ENCODE measurements at regions not wholly inside any gene's neighbourhood (a gene's known extent, or its start where the extent isn't known, plus 50 kb on each side); places are given as distances from the start of the nearest gene placed in this dataset.

DNA sequence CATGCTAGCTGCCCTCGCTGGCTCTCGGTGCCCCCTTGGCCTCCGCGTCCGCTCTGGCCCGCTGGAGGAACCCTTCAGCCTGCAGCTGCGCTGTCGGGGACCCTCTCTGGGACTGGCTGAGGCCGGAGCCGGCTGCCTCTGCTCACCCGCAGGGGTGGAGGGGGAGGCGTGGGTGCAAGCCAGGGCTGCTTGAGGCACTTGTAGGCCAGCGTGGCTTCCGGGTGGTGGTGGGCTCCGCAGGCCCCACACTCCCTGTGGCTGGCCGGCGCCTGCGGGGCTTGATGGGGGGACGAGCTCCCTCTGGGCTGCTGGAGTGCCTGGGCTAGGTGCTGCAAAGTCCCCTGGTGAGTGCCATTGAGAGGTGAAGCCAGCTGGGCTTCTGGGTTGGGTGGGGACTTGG, 429.6 kb downstream of the LRRC70 start:
- Histone ChIP-seq H3K79me2 (ENCODE audit: control insufficient read depth, insufficient read depth, low read length) (no peaks in the 10 kb centered on the region), H4K20me1 (replicated peaks; ENCODE audit: control insufficient read depth, insufficient read depth, low read length) (no peaks in the 10 kb centered on the region), H3K9me1 (ENCODE audit: control insufficient read depth, insufficient read depth, low read length) (no peaks in the 10 kb centered on the region), H3K9me3 (replicated peaks; ENCODE audit: control insufficient read depth, insufficient read depth, low read depth, low read length) (no peaks in the 10 kb centered on the region; the same call in 1 of the 2 replicates), H3K4me3 (no peak overlapping the region), H3K4me2 (ENCODE audit: insufficient read depth, low read length) (no peak overlapping the region), H3K27ac (ENCODE audit: extremely low read depth, low read depth, low read length) (no peak overlapping the region), H3K36me3 (ENCODE audit: control insufficient read depth, insufficient read depth, low read length) (no peaks in the 10 kb centered on the region), H3K27me3 (ENCODE audit: control insufficient read depth in 2 of 2, insufficient read depth in 2 of 2, low read length in 2 of 2) (no peaks in the 10 kb centered on the region), H3K4me1 (replicated peaks in 1 of 2; ENCODE audit: control insufficient read depth in 2 of 2, insufficient read depth in 2 of 2, low read length in 2 of 2) (no peaks in the 10 kb centered on the region), H3K9ac (ENCODE audit: insufficient read depth in 1 of 2, low read depth in 2 of 2, low read length in 2 of 2) (no peak overlapping the region), H2AFZ (ENCODE audit: low read depth, low read length) (no peak overlapping the region)
- intact Hi-C loops (cut with micrococcal nuclease) = no loop called here
- no peak for ATAC-seq
- ChIA-PET CTCF (ENCODE audit: low intra/inter-chr PET ratio) (no interaction called here), POLR2A (no interaction called here)
- in situ Hi-C loops (cut with MboI) = no loop called here
- WGBS (ENCODE audit: insufficient coverage, low coverage, missing lambda C conversion rate) = 5% methylated on average over 19 of the region's 19 CpGs
- no peak for FAIRE-seq
- no TSS peak for BruUV-seq (replicated peaks)
- no peak for DNase-seq (ENCODE audit: extremely low read depth in 1 of 4, low spot score in 3 of 4)
- TF ChIP-seq NR2F6 (CRISPR knock-in tag; IDR thresholded peaks at IDR 0.05) (no peak), REST (IDR thresholded peaks at IDR 0.05; ENCODE audit: borderline replicate concordance) (no peak), REST (CRISPR knock-in tag; IDR thresholded peaks at IDR 0.05; ENCODE audit: low read depth) (no peak), HMGN3 (IDR thresholded peaks at IDR 0.05; ENCODE audit: borderline replicate concordance, extremely low read depth, insufficient read length, low read depth, low read length) (no peak), ZBTB26 (CRISPR knock-in tag; IDR thresholded peaks at IDR 0.05) (no peak), JUN (IDR thresholded peaks at IDR 0.05; ENCODE audit: borderline replicate concordance, low read depth, low read length) (no peak), JUN (CRISPR knock-in tag; IDR thresholded peaks at IDR 0.05; ENCODE audit: borderline replicate concordance) (no peak), HSF4 (CRISPR knock-in tag; IDR thresholded peaks at IDR 0.05; ENCODE audit: borderline replicate concordance) (no peak), ZNF551 (CRISPR knock-in tag; IDR thresholded peaks at IDR 0.05) (no peak), ZNF184 (CRISPR knock-in tag; IDR thresholded peaks at IDR 0.05) (no peak), HIVEP1 (CRISPR knock-in tag; IDR thresholded peaks at IDR 0.05) (no peak), NCOR1 (IDR thresholded peaks at IDR 0.05) (no peak)
- TF ChIP-seq, protein P1, sequence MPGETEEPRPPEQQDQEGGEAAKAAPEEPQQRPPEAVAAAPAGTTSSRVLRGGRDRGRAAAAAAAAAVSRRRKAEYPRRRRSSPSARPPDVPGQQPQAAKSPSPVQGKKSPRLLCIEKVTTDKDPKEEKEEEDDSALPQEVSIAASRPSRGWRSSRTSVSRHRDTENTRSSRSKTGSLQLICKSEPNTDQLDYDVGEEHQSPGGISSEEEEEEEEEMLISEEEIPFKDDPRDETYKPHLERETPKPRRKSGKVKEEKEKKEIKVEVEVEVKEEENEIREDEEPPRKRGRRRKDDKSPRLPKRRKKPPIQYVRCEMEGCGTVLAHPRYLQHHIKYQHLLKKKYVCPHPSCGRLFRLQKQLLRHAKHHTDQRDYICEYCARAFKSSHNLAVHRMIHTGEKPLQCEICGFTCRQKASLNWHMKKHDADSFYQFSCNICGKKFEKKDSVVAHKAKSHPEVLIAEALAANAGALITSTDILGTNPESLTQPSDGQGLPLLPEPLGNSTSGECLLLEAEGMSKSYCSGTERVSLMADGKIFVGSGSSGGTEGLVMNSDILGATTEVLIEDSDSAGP (CRISPR knock-in tag; IDR thresholded peaks at IDR 0.05) = no peak

Data from K562 (cell line).